ENCODE measurements at regions not wholly inside any gene's neighbourhood (a gene's known extent, or its start where the extent isn't known, plus 50 kb on each side); places are given as distances from the start of the nearest gene placed in this dataset.
A peak's percentile ranks its signal among the peaks of the same experiment; 100 is the strongest.

- DNase-seq: no peak
- Histone ChIP-seq H3K9me3 (ENCODE audit: control insufficient read depth in 1 of 2, low read length in 2 of 2) (no peaks in the 10 kb centered on the region), H3K4me1 (ENCODE audit: insufficient read depth, low read length) (no peaks in the 10 kb centered on the region), H3K27ac (ENCODE audit: low read depth, low read length) (no peak overlapping the region), H3K27me3 (ENCODE audit: insufficient read depth, low read length) (no peaks in the 10 kb centered on the region), H3K4me3 (ENCODE audit: low read length in 2 of 2) (no peak overlapping the region), H3K36me3 (ENCODE audit: insufficient read depth, low read length) (no peaks in the 10 kb centered on the region)
- Mint-ChIP-seq H3K4me1 (no peaks in the 10 kb centered on the region), H3K36me3 (no peaks in the 10 kb centered on the region), H3K27ac (no peak overlapping the region), H3K27me3 (peaks cover 0 to 3% of the 10 kb centered on the region in 2 donors), H3K4me3 (no peak overlapping the region), H3K9me3 (peaks cover 0 to 4% (median 0%) of the 10 kb centered on the region in 8 donors)
- CTCF ChIA-PET (ENCODE audit: partially characterized antibody): no interaction called here
- intact Hi-C loops (cut with micrococcal nuclease): no loop called here
- POLR2A ChIA-PET (ENCODE audit: partially characterized antibody): no interaction called here
Measured at GRCh38 chr4:24249972-24250371, 334.4 kb downstream of the DHX15 start.

GRCh38 chr4:24248674-24249630, 335.4 kb downstream of the DHX15 start:
- peaks cover 0 to 3% of the 10 kb centered on the region in 2 donors for H3K27me3 Mint-ChIP-seq
- CTCF ChIA-PET (ENCODE audit: partially characterized antibody): no interaction called here
- no peaks in the 10 kb centered on the region for H3K4me1 ChIP-seq (ENCODE audit: insufficient read depth, low read length)
- POLR2A ChIA-PET (ENCODE audit: partially characterized antibody): no interaction called here
- no peak overlapping the region for H3K4me3 Mint-ChIP-seq
- no peak for DNase-seq
- no peaks in the 10 kb centered on the region for H3K36me3 ChIP-seq (ENCODE audit: insufficient read depth, low read length)
- H3K27me3 ChIP-seq (ENCODE audit: insufficient read depth, low read length): no peaks in the 10 kb centered on the region
- intact Hi-C loops (cut with micrococcal nuclease): no loop called here
- peaks cover 0 to 4% (median 0%) of the 10 kb centered on the region in 8 donors for H3K9me3 Mint-ChIP-seq
- no peak overlapping the region for H3K27ac ChIP-seq (ENCODE audit: low read depth, low read length)
- no peaks in the 10 kb centered on the region for H3K4me1 Mint-ChIP-seq
- no peak overlapping the region for H3K4me3 ChIP-seq (ENCODE audit: low read length in 2 of 2)
- no peaks in the 10 kb centered on the region for H3K9me3 ChIP-seq (ENCODE audit: control insufficient read depth in 1 of 2, low read length in 2 of 2)
- H3K36me3 Mint-ChIP-seq: no peaks in the 10 kb centered on the region
- peak overlapping the region in 1 of 7 donors; percentile 48 for H3K27ac Mint-ChIP-seq

GRCh38 chr4:24245491-24245820, 338.9 kb downstream of the DHX15 start:
- intact Hi-C loops (cut with micrococcal nuclease): no loop called here
- H3K4me1 Mint-ChIP-seq: no peaks in the 10 kb centered on the region
- no peak overlapping the region for H3K4me3 Mint-ChIP-seq
- DNase-seq: no peak
- H3K27me3 Mint-ChIP-seq: no peaks in the 10 kb centered on the region
- Histone ChIP-seq H3K4me3 (ENCODE audit: low read length in 2 of 2) (no peak overlapping the region), H3K27me3 (ENCODE audit: insufficient read depth, low read length) (no peaks in the 10 kb centered on the region), H3K9me3 (ENCODE audit: control insufficient read depth in 1 of 2, low read length in 2 of 2) (no peaks in the 10 kb centered on the region), H3K27ac (ENCODE audit: low read depth, low read length) (no peak overlapping the region), H3K36me3 (ENCODE audit: insufficient read depth, low read length) (no peaks in the 10 kb centered on the region), H3K4me1 (ENCODE audit: insufficient read depth, low read length) (no peaks in the 10 kb centered on the region)
- H3K9me3 Mint-ChIP-seq: peaks cover 0 to 4% (median 0%) of the 10 kb centered on the region in 8 donors
- ChIA-PET CTCF (ENCODE audit: partially characterized antibody) (no interaction called here), POLR2A (ENCODE audit: partially characterized antibody) (no interaction called here)
- no peak overlapping the region for H3K27ac Mint-ChIP-seq
- H3K36me3 Mint-ChIP-seq: no peaks in the 10 kb centered on the region

GRCh38 chr4:24244663-24245490, 339.5 kb downstream of the DHX15 start:
- intact Hi-C loops (cut with micrococcal nuclease): no loop called here
- Mint-ChIP-seq H3K4me1 (no peaks in the 10 kb centered on the region), H3K36me3 (no peaks in the 10 kb centered on the region)

GRCh38 chr4:24243641-24244040, 340.7 kb downstream of the DHX15 start:
- H3K4me1 ChIP-seq (ENCODE audit: insufficient read depth, low read length): no peaks in the 10 kb centered on the region
- H3K9me3 ChIP-seq (ENCODE audit: control insufficient read depth in 1 of 2, low read length in 2 of 2): no peaks in the 10 kb centered on the region
- peaks cover 0 to 4% (median 0%) of the 10 kb centered on the region in 8 donors for H3K9me3 Mint-ChIP-seq
- no peaks in the 10 kb centered on the region for H3K4me1 Mint-ChIP-seq
- ChIA-PET POLR2A (ENCODE audit: partially characterized antibody) (no interaction called here), CTCF (ENCODE audit: partially characterized antibody) (no interaction called here)
- no peaks in the 10 kb centered on the region for H3K36me3 Mint-ChIP-seq
- no peak overlapping the region for H3K4me3 Mint-ChIP-seq
- DNase-seq: no peak
- no peak overlapping the region for H3K27ac Mint-ChIP-seq
- H3K27me3 Mint-ChIP-seq: no peaks in the 10 kb centered on the region
- H3K27me3 ChIP-seq (ENCODE audit: insufficient read depth, low read length): no peaks in the 10 kb centered on the region
- H3K36me3 ChIP-seq (ENCODE audit: insufficient read depth, low read length): no peaks in the 10 kb centered on the region
- no peak overlapping the region for H3K27ac ChIP-seq (ENCODE audit: low read depth, low read length)
- no peak overlapping the region for H3K4me3 ChIP-seq (ENCODE audit: low read length in 2 of 2)
- intact Hi-C loops (cut with micrococcal nuclease): no loop called here

More at GRCh38 chr4:24244663-24245490, 339.5 kb downstream of the DHX15 start:
- Histone ChIP-seq H3K27ac (ENCODE audit: low read depth, low read length) (no peak overlapping the region), H3K27me3 (ENCODE audit: insufficient read depth, low read length) (no peaks in the 10 kb centered on the region), H3K4me1 (ENCODE audit: insufficient read depth, low read length) (no peaks in the 10 kb centered on the region), H3K4me3 (ENCODE audit: low read length in 2 of 2) (no peak overlapping the region), H3K9me3 (ENCODE audit: control insufficient read depth in 1 of 2, low read length in 2 of 2) (no peaks in the 10 kb centered on the region), H3K36me3 (ENCODE audit: insufficient read depth, low read length) (no peaks in the 10 kb centered on the region)
- H3K4me3 Mint-ChIP-seq: no peak overlapping the region
- ChIA-PET POLR2A (ENCODE audit: partially characterized antibody) (no interaction called here), CTCF (ENCODE audit: partially characterized antibody) (no interaction called here)
- H3K9me3 Mint-ChIP-seq: peaks cover 0 to 4% (median 0%) of the 10 kb centered on the region in 8 donors
- no peak overlapping the region for H3K27ac Mint-ChIP-seq
- no peak for DNase-seq
- H3K27me3 Mint-ChIP-seq: no peaks in the 10 kb centered on the region

- intact Hi-C loops (cut with micrococcal nuclease): no loop called here
- Mint-ChIP-seq H3K4me3 (no peak overlapping the region), H3K36me3 (no peaks in the 10 kb centered on the region), H3K27ac (no peak overlapping the region), H3K4me1 (no peaks in the 10 kb centered on the region), H3K9me3 (no peaks in the 10 kb centered on the region), H3K27me3 (no peaks in the 10 kb centered on the region)
- Histone ChIP-seq H3K27me3 (ENCODE audit: insufficient read depth, low read length) (no peaks in the 10 kb centered on the region), H3K36me3 (ENCODE audit: insufficient read depth, low read length) (no peaks in the 10 kb centered on the region), H3K27ac (ENCODE audit: low read depth, low read length) (no peak overlapping the region), H3K4me1 (ENCODE audit: insufficient read depth, low read length) (no peaks in the 10 kb centered on the region), H3K9me3 (ENCODE audit: control insufficient read depth in 1 of 2, low read length in 2 of 2) (no peaks in the 10 kb centered on the region), H3K4me3 (ENCODE audit: low read length in 2 of 2) (no peak overlapping the region)
- ChIA-PET POLR2A (ENCODE audit: partially characterized antibody) (no interaction called here), CTCF (ENCODE audit: partially characterized antibody) (no interaction called here)
- DNase-seq: no peak
Measured at GRCh38 chr4:24241511-24241910, 342.8 kb downstream of the DHX15 start.

- intact Hi-C loops (cut with micrococcal nuclease): no loop called here
- H3K9me3 Mint-ChIP-seq: no peaks in the 10 kb centered on the region
- POLR2A ChIA-PET (ENCODE audit: partially characterized antibody): no interaction called here
Measured at GRCh38 chr4:24240655-24241054, 343.7 kb downstream of the DHX15 start.

More at GRCh38 chr4:24240655-24241054, 343.7 kb downstream of the DHX15 start:
- Histone ChIP-seq H3K9me3 (ENCODE audit: control insufficient read depth in 1 of 2, low read length in 2 of 2) (no peaks in the 10 kb centered on the region), H3K4me1 (ENCODE audit: insufficient read depth, low read length) (no peaks in the 10 kb centered on the region), H3K27me3 (ENCODE audit: insufficient read depth, low read length) (no peaks in the 10 kb centered on the region), H3K4me3 (ENCODE audit: low read length in 2 of 2) (no peak overlapping the region), H3K27ac (ENCODE audit: low read depth, low read length) (no peak overlapping the region), H3K36me3 (ENCODE audit: insufficient read depth, low read length) (no peaks in the 10 kb centered on the region)
- CTCF ChIA-PET (ENCODE audit: partially characterized antibody): no interaction called here
- no peak for DNase-seq
- Mint-ChIP-seq H3K4me1 (no peaks in the 10 kb centered on the region), H3K4me3 (no peak overlapping the region), H3K36me3 (no peaks in the 10 kb centered on the region), H3K27me3 (no peaks in the 10 kb centered on the region), H3K27ac (no peak overlapping the region)

All from CD4-positive, alpha-beta memory T cell (primary cell).